HepG2 (cell line): ENCODE measurements at regions not wholly inside any gene's neighbourhood (a gene's known extent, or its start where the extent isn't known, plus 50 kb on each side); places are given as distances from the start of the nearest gene placed in this dataset.

Experiments used
- ATAC-seq: fragments of 200-7000 bp; cut with Tn5 transposase; 3 replicates; pipeline ENCODE4 v1.9.1; 2020; ENCODE audit warnings: mild to moderate bottlenecking, moderate library complexity
- BruUV-seq: library from RNA; stranded (reverse); fragments of 400-500 nt; replicated peaks from 2 replicates; lab custom pipeline; 2021; lab: Mats Ljungman, UMichigan
- CTCF ChIA-PET: fragments of 300-600 bp; formaldehyde crosslinking; extraction: SDS; loops from one replicate; lab custom pipeline; 2021; ENCODE audit warnings: low total read pairs, inconsistent platforms, low intra/inter-chr PET ratio; lab: Yijun Ruan, JAX
- POLR2A ChIA-PET: fragments of 350-600 bp; sonication (Branson Sonifier 250); formaldehyde crosslinking; loops from one replicate; lab custom pipeline; 2020; ENCODE audit warnings: antibody characterized with exemption, inconsistent platforms; lab: Yijun Ruan, JAX
- DNase-seq: peaks from one replicate; pipeline ENCODE4 v3.0.0-alpha.2; 2015; ENCODE audit warnings: low spot score
- FAIRE-seq: peaks from 3 replicates; lab custom pipeline; 2011; peaks lifted over from hg19 to GRCh38; lab: Jason Lieb, UNC
- H2AFZ ChIP-seq: one replicate; pipeline ENCODE4 v1.6.1; 2011; ENCODE audit warnings: low read length, inconsistent platforms
- H3K27ac ChIP-seq: fragments of 300-600 bp; 3 replicates; pipeline ENCODE4 v1.8.0; 2011; ENCODE audit warnings: mixed run types, mild to moderate bottlenecking, mixed read lengths, low read length, inconsistent platforms; ENCODE audit not compliant: insufficient read depth; ENCODE audit errors: extremely low read length
- H3K27me3 ChIP-seq, 2 experiments: fragments of 200-600 bp in 1 of 2; 2 replicates in 1 of 2; 3 replicates in 1 of 2; pipeline versions ENCODE4 v1.6.0 to v1.8.0; 2011; ENCODE audit warnings: low read length in 2 of 2, mild to moderate bottlenecking in 2 of 2, moderate library complexity in 2 of 2, inconsistent platforms in 1 of 2; ENCODE audit not compliant: insufficient read depth in 2 of 2, control insufficient read depth in 1 of 2
- H3K36me3 ChIP-seq, 2 experiments: fragments of 200-600 bp in 1 of 2; replicated peaks in 1 of 2; 2 replicates in 1 of 2; 3 replicates in 1 of 2; pipeline versions ENCODE4 v1.5.1 to v1.8.0; 2011; ENCODE audit warnings: low read length in 2 of 2, inconsistent platforms in 1 of 2; ENCODE audit not compliant: insufficient read depth in 2 of 2, control insufficient read depth in 1 of 2
- H3K4me1 ChIP-seq: 2 replicates; pipeline ENCODE4 v1.5.1; 2012; ENCODE audit warnings: low read length, inconsistent platforms; ENCODE audit not compliant: insufficient read depth
- H3K4me2 ChIP-seq: 2 replicates; pipeline ENCODE4 v1.6.0; 2011; ENCODE audit warnings: low read depth, low read length, inconsistent platforms
- H3K4me3 ChIP-seq, 3 experiments: fragments of 200-600 bp in 1 of 3; sonication (generic), shearing (Covaris generic) in 1 of 3; replicated peaks in 1 of 3; 2 replicates each; pipeline ENCODE4 v1.5.1; 2011 to 2016; ENCODE audit warnings: low read length in 3 of 3, inconsistent platforms in 2 of 3, low read depth in 2 of 3, mild to moderate bottlenecking in 2 of 3, control low read depth in 1 of 3, mixed read lengths in 1 of 3; ENCODE audit not compliant: insufficient read depth in 1 of 3
- H3K79me2 ChIP-seq: one replicate; pipeline ENCODE4 v1.6.1; 2011; ENCODE audit warnings: low read length, inconsistent platforms; ENCODE audit not compliant: insufficient read depth
- H3K9ac ChIP-seq: 2 replicates; pipeline ENCODE4 v1.6.0; 2011; ENCODE audit warnings: mild to moderate bottlenecking, low read depth, low read length, inconsistent platforms; ENCODE audit not compliant: insufficient read depth
- H3K9me3 ChIP-seq: 2 replicates; pipeline ENCODE4 v1.5.1; 2012; ENCODE audit warnings: mild to moderate bottlenecking, low read length
- H4K20me1 ChIP-seq: 2 replicates; pipeline ENCODE4 v1.6.0; 2011; ENCODE audit warnings: inconsistent platforms, mild to moderate bottlenecking, low read length, moderate library complexity; ENCODE audit not compliant: insufficient read depth
- HMG20A ChIP-seq: IDR thresholded peaks from 2 replicates; pipeline ENCODE4 v1.6.1; 2016; ENCODE audit warnings: borderline replicate concordance
- STAG1 ChIP-seq: sonication (generic); formaldehyde crosslinking; IDR thresholded peaks from 2 replicates; pipeline ENCODE4 v1.4.0; 2020; ENCODE audit warnings: missing genetic modification reagents
- ZBTB37 ChIP-seq: sonication (generic); formaldehyde crosslinking; IDR thresholded peaks from 2 replicates; pipeline ENCODE4 v1.4.0; 2020; ENCODE audit warnings: mild to moderate bottlenecking, missing genetic modification reagents
- ZNF503 ChIP-seq: sonication (generic); formaldehyde crosslinking; IDR thresholded peaks from 2 replicates; pipeline ENCODE4 v1.4.0; 2020; ENCODE audit warnings: missing genetic modification reagents
- ZNF577 ChIP-seq: sonication (generic); formaldehyde crosslinking; IDR thresholded peaks from 2 replicates; pipeline ENCODE4 v1.4.0; 2020; ENCODE audit warnings: mild to moderate bottlenecking, low read depth, missing genetic modification reagents, borderline replicate concordance
- WGBS: methylation state at CpG from one replicate; pipeline ENCODE4 v1.1.6; 2017; ENCODE audit warnings: low lambda C conversion rate; 5-methylcytosine and 5-hydroxymethylcytosine counted together
- in situ Hi-C: cut with HindIII; loops from 2 replicates; pipeline ENCODE4 v1.10.0; 2017; ENCODE audit warnings: low pct_unique_long_range_greater_than_20kb; ENCODE audit not compliant: extremely low pct_ligation_motif_present
- intact Hi-C: fragments of 100-400 bp; cut with micrococcal nuclease; formaldehyde crosslinking; loops from one replicate; pipeline ENCODE4 v1.10.0; 2022; ENCODE audit not compliant: unreplicated experiment

- no peak for TF ChIP-seq ZNF503 (CRISPR knock-in tag)
These were observed 597.3 kb upstream of the PLXNA2 start (continued) for GRCh38 chr1:208841436-208841835.

- H3K9me3 ChIP-seq = peaks cover 23% of the 10 kb centered on the region
- 14% methylated on average over 3 of the region's 3 CpGs for WGBS
- H3K79me2 ChIP-seq = no peaks in the 10 kb centered on the region
- H4K20me1 ChIP-seq = no peaks in the 10 kb centered on the region
- H3K27ac ChIP-seq = no peak overlapping the region
- DNase-seq = no peak
- H2AFZ ChIP-seq = no peak overlapping the region
- no peak for ATAC-seq
- CTCF ChIA-PET = no interaction called here
- no peak overlapping the region for H3K4me3 ChIP-seq
- no peaks in the 10 kb centered on the region for H3K36me3 ChIP-seq
- POLR2A ChIA-PET = no interaction called here
- no peak for FAIRE-seq
- no peaks in the 10 kb centered on the region for H3K4me1 ChIP-seq
- TF ChIP-seq HMG20A (CRISPR knock-in tag) = no peak
- TF ChIP-seq ZNF577 = no peak
- no peak for TF ChIP-seq STAG1 (CRISPR knock-in tag)
- TF ChIP-seq ZBTB37 (CRISPR knock-in tag) = no peak
- TF ChIP-seq, all 625 proteins: peak for 0
- no peak overlapping the region for H3K9ac ChIP-seq
- in situ Hi-C loops (no loop called here), intact Hi-C loops (no loop called here)
- BruUV-seq = no TSS peak
- H3K4me2 ChIP-seq = no peak overlapping the region
- no peaks in the 10 kb centered on the region for H3K27me3 ChIP-seq
These were observed 598.3 kb upstream of the PLXNA2 start for GRCh38 chr1:208842451-208842850.
